ENCODE measurements at regions not wholly inside any gene's neighbourhood (a gene's known extent, or its start where the extent isn't known, plus 50 kb on each side); places are given as distances from the start of the nearest gene placed in this dataset.

DNA sequence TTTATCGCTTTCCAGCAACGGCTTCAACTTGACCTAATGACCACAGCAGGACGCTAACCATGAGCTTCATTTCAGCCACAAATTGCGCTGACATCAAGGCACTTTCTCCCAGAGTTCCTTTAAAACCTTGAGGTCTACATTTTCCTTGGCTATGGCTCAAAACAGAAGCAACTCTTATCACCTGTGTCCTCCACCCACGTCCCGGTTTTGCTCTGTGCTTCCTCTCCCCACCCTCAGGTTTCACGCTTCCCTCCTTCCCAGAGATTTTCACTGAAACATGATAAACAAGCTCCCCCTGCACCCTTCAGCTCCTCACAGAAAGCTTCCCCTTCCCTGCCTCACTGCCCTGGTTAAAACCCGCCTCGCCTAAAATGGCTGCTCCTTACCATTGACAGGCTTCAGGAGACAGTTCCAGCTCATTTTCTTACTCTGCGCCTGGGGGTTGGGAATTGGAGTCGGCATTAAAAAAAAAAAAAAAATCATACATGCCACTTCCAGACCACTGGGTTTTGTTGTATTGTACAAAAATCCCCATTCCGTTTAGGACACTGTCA lies 229.5 kb downstream of the UBE3D start:
- DNase-seq: no peak

DNA sequence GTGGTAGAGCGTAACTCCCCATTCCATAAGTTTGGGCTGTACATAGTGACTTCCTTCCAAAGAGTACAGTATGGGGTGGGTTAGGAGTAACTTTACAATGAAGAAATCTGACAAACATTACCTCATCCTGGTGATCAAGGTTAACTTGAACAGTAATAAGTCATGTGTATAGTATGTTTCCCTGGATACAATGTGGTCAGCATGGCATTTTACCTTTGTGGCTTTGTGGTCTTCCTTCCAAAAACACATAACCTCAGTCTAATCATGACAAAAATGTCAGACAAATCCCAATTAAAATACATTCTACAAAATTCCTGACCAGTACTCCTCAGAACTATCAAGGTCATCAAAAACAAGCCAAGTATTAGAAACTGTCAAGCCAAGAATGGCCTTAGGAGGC lies 225.1 kb downstream of the UBE3D start:
- DNase-seq: no peak

DNA sequence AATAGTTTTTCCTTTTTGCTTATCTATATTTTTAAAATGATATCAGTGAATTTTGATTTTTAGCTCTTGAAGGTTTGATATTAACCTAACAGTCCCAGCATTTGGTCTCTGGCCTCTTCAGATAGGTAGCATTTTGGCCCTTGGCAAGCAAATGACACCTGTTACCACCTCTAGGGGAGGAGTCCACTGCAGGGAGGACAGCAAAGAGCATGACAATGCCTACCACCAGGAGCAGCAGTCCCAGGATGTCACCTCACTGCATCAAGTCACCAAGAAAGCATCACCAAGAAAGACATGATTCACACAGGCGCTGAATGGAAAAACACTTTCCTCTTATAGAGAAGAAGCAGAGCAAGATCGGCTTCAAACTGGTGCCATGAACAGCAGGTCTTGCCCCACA lies 224.3 kb downstream of the UBE3D start:
- no peak for DNase-seq

All from NCI-H510A (cell line).